ENCODE measurements at regions not wholly inside any gene's neighbourhood (a gene's known extent, or its start where the extent isn't known, plus 50 kb on each side); places are given as distances from the start of the nearest gene placed in this dataset.

DNA sequence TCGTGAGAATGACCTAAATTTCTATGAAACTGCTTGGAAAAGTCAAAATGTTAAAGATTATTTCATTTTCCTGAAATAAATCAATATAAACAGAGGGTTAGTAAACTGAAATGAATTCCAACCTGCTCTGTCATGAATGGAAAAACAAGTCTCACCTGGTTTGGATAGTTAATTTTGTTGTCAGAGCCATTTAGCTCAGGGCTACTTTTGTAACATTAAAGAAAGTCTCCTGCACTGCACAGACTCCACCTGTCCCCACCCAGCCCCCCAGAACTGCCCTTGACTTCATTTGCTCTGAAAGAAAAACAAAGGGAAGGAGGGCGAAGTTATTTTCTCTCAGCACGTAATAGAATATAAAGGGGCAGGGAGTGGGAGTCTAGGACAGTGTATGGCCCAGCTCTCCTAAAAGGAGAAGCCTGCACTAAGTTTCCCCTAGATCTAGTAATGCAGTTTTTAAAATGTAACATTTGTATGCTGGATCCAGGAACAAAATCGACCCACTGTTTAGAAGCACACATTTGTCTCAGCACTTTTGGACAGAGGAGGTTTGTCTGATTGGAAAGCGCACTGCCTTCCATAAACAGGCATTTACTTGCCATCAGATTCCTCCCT lies 54.2 kb upstream of the ACSL3 start:
- Histone ChIP-seq H3K27me3 (ENCODE audit: control insufficient read depth, insufficient read depth, low read length) (no peaks in the 10 kb centered on the region), H3K4me3 (ENCODE audit: insufficient read depth, low read depth, low read length) (no peak overlapping the region), H3K36me3 (replicated peaks; ENCODE audit: control insufficient read depth, insufficient read depth, low read length) (no peaks in the 10 kb centered on the region)
- DNase-seq = no peak

DNA sequence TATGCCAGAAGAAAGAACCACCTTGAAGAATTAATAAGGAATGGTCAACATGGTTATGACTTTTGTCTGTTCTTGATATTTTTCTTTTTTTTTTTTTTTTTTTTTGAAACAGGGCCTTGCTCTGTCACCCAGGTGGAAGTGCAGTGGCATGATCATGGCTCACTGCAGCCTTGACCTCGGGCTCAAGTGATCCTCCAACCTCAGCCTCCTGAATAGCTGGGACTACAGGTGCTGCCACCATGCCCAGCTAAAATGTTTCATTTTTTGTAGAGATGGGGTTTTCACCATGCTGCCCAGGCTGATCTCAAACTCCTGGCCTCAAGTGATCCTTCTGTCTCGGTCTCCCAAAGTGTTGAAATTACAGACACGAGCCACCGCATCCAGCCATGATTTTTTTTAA lies 53.4 kb upstream of the ACSL3 start:
- H3K27me3 ChIP-seq (ENCODE audit: control insufficient read depth, insufficient read depth, low read length) = no peaks in the 10 kb centered on the region
- no peak overlapping the region for H3K4me3 ChIP-seq (ENCODE audit: insufficient read depth, low read depth, low read length)
- no peaks in the 10 kb centered on the region for H3K36me3 ChIP-seq (replicated peaks; ENCODE audit: control insufficient read depth, insufficient read depth, low read length)
- DNase-seq = no peak

DNA sequence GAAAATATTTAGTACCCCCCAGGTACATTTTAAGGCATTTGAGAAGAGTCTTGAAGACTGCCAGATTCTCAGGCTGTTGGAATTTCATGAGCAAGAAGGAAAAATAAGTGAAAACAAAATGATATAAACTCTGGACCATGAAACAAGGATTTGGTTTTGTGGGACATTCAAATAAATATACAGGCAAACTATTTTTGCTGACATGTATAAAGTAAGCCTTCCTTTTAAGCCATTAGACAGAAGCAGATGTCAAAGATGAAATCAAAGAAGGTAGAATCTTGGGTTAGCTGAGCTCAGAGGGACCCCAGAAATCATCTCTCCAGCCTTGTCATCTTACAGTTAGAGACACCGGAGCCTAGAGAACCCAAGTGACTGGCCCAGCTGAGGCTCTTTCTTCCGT lies 51.3 kb upstream of the ACSL3 start:
- DNase-seq = no peak
- no peak overlapping the region for H3K4me3 ChIP-seq (ENCODE audit: insufficient read depth, low read depth, low read length)
- H3K27me3 ChIP-seq (ENCODE audit: control insufficient read depth, insufficient read depth, low read length) = no peaks in the 10 kb centered on the region
- H3K36me3 ChIP-seq (replicated peaks; ENCODE audit: control insufficient read depth, insufficient read depth, low read length) = no peaks in the 10 kb centered on the region

DNA sequence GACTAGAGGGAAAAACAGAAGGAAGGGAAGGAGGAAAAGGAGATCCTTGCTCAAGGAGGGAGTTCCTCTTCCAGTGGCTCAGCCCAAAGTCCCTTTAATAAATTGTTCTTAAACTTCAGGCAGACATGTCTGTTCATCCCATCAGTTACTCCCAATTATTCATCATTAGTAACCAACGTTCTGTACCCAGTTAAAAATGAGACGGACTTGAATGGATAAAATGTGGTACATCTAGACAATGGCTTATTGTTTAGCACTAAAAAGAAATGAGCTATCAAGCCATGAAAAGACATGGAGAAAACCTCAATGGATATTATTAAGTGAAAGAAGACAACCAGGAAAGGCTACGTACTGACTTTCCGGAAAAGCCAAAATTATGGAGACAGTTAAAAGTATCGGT lies 50.8 kb upstream of the ACSL3 start:
- no peaks in the 10 kb centered on the region for H3K36me3 ChIP-seq (replicated peaks; ENCODE audit: control insufficient read depth, insufficient read depth, low read length)
- no peak for DNase-seq

More for the DNA sequence above, 50.8 kb upstream of the ACSL3 start:
- no peak overlapping the region for H3K4me3 ChIP-seq (ENCODE audit: insufficient read depth, low read depth, low read length)
- no peaks in the 10 kb centered on the region for H3K27me3 ChIP-seq (ENCODE audit: control insufficient read depth, insufficient read depth, low read length)

All from H7 (cell line).